HG02623 (cell line): ENCODE measurements at regions not wholly inside any gene's neighbourhood (a gene's known extent, or its start where the extent isn't known, plus 50 kb on each side); places are given as distances from the start of the nearest gene placed in this dataset.
"Not testable (repeated sequence)": the region's sequence is repeated elsewhere in the genome, so short reads cannot be mapped to it uniquely, and the experiment has no call there.

Experiments used
- ATAC-seq: cut with Tn5 transposase; IDR thresholded peaks from one replicate; pipeline ENCODE4 v1.9.1; 2021; ENCODE audit warnings: moderate library complexity; ENCODE audit not compliant: unreplicated experiment

GRCh38 chr2:60358476-60358875 lies 195.0 kb downstream of the BCL11A start:
- ATAC-seq = no peak

GRCh38 chr2:60357996-60358395 lies 195.5 kb downstream of the BCL11A start:
- no peak for ATAC-seq

- ATAC-seq = no peak
Measured at GRCh38 chr2:60356346-60356745, 197.1 kb downstream of the BCL11A start.

GRCh38 chr2:60355849-60356261 lies 197.6 kb downstream of the BCL11A start:
- no peak for ATAC-seq

GRCh38 chr2:60354713-60355112 lies 198.7 kb downstream of the BCL11A start:
- ATAC-seq = no peak

- peak; percentile 41 for ATAC-seq
Measured at GRCh38 chr2:60353863-60354262, 199.6 kb downstream of the BCL11A start.

GRCh38 chr2:60353406-60353800 lies 200.1 kb downstream of the BCL11A start:
- peak; percentile 4 for ATAC-seq

- no peak for ATAC-seq
Measured at GRCh38 chr2:60352491-60353405, 200.7 kb downstream of the BCL11A start.

- no peak for ATAC-seq
Measured at GRCh38 chr2:60351802-60352201, 201.7 kb downstream of the BCL11A start.

GRCh38 chr2:60351321-60351720 lies 202.1 kb downstream of the BCL11A start:
- ATAC-seq = no peak

GRCh38 chr2:60350791-60351190 lies 202.7 kb downstream of the BCL11A start:
- no peak for ATAC-seq

- no peak for ATAC-seq
Measured at GRCh38 chr2:60347781-60348180, 205.7 kb downstream of the BCL11A start.

GRCh38 chr2:60342491-60342890 lies 211.0 kb downstream of the BCL11A start:
- ATAC-seq = not testable (repeated sequence)

- ATAC-seq = no peak
Measured at GRCh38 chr2:60341151-60341550, 212.3 kb downstream of the BCL11A start.

- no peak for ATAC-seq
Measured at GRCh38 chr2:60339286-60339685, 214.2 kb downstream of the BCL11A start.

- peak; percentile 44 for ATAC-seq
Measured at GRCh38 chr2:60337142-60337497, 216.3 kb downstream of the BCL11A start.

- ATAC-seq = peak; percentile 53
Measured at GRCh38 chr2:60336442-60337141, 216.9 kb downstream of the BCL11A start.

- ATAC-seq = no peak
Measured at GRCh38 chr2:60335533-60336237, 217.8 kb downstream of the BCL11A start.

GRCh38 chr2:60334610-60335009 lies 218.8 kb downstream of the BCL11A start:
- no peak for ATAC-seq

- no peak for ATAC-seq
Measured at GRCh38 chr2:60333264-60333663, 220.2 kb downstream of the BCL11A start.

GRCh38 chr2:60331115-60331809 lies 222.2 kb downstream of the BCL11A start:
- no peak for ATAC-seq
